ENCODE measurements at regions not wholly inside any gene's neighbourhood (a gene's known extent, or its start where the extent isn't known, plus 50 kb on each side); places are given as distances from the start of the nearest gene placed in this dataset.
"Not testable (repeated sequence)": the region's sequence is repeated elsewhere in the genome, so short reads cannot be mapped to it uniquely, and the experiment has no call there.

DNA sequence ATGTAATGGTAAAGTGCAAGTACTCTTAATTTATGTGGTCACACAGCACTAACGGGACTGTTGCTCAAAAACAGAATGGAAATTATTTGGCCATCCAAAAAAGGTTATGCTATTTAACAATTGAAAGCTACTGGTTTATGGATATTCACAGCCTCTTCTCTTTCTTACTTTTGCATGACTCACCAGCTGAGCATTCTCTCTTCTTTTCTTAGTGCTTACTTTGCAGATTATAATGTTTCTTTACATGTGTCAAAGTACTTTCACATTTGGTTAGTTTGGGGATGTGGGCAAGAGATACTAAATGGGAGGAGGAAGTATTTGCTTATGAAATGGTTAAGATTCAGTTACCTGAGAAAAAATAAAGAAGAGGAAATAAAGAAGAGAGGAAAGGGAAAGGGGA, 610.5 kb downstream of the HTR1B start:
- TF ChIP-seq, protein P1, sequence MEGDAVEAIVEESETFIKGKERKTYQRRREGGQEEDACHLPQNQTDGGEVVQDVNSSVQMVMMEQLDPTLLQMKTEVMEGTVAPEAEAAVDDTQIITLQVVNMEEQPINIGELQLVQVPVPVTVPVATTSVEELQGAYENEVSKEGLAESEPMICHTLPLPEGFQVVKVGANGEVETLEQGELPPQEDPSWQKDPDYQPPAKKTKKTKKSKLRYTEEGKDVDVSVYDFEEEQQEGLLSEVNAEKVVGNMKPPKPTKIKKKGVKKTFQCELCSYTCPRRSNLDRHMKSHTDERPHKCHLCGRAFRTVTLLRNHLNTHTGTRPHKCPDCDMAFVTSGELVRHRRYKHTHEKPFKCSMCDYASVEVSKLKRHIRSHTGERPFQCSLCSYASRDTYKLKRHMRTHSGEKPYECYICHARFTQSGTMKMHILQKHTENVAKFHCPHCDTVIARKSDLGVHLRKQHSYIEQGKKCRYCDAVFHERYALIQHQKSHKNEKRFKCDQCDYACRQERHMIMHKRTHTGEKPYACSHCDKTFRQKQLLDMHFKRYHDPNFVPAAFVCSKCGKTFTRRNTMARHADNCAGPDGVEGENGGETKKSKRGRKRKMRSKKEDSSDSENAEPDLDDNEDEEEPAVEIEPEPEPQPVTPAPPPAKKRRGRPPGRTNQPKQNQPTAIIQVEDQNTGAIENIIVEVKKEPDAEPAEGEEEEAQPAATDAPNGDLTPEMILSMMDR (IDR thresholded peaks at IDR 0.05; ENCODE audit: low read length, missing control alignments): no peak
- no peak overlapping the region for H3K4me3 ChIP-seq (replicated peaks; ENCODE audit: low read depth, low read length)
- peak; percentile 41 for DNase-seq (ENCODE audit: low read depth)

GRCh38 chr6:76849274-76849970, 613.9 kb downstream of the HTR1B start:
- DNase-seq (ENCODE audit: low read depth); H3K4me3 ChIP-seq (replicated peaks; ENCODE audit: low read depth, low read length): not testable (repeated sequence)

- H3K4me3 ChIP-seq (replicated peaks; ENCODE audit: low read depth, low read length): no peak overlapping the region
- TF ChIP-seq, protein P1 (IDR thresholded peaks at IDR 0.05; ENCODE audit: low read length, missing control alignments): no peak
- peak; percentile 21 for DNase-seq (ENCODE audit: low read depth)
Measured at GRCh38 chr6:76843054-76843822, 620.1 kb downstream of the HTR1B start.

GRCh38 chr6:76840865-76841264, 622.4 kb downstream of the HTR1B start:
- TF ChIP-seq, protein P1 (IDR thresholded peaks at IDR 0.05; ENCODE audit: low read length, missing control alignments): no peak
- DNase-seq (ENCODE audit: low read depth): no peak
- H3K4me3 ChIP-seq (replicated peaks; ENCODE audit: low read depth, low read length): no peak overlapping the region

DNA sequence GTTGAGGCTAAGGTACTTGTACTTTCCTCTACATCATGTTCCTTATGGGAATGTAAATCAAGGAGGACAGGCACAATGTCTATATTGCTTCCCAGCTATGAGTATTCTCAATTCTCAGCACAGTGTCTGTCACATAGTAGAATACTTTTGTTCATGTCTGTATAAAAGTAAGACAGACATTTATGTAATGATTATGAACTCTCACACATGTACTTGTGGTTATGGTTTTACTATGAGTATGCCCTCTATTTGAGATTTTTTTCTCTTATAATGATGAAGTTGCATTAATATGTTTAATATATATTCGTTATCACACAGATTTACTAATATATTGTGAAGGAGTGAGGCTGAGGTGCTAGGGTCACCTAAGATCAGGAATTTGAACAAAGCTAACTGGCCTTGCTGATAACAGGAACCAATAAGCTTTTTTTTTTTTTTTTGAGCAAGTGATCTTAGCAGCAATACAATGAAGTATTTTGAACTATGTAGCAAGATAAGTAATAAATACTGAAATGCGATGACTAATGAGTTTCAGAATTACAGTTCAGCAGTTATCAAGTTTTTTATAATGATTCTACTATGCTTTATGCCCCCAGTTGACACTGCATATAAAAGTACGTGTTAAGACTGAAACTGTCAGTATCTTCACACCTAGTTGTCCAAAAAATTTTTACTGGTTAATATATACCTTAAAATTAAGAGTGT, 623.1 kb downstream of the HTR1B start:
- no peak for DNase-seq (ENCODE audit: low read depth)
- no peak overlapping the region for H3K4me3 ChIP-seq (replicated peaks; ENCODE audit: low read depth, low read length)
- TF ChIP-seq, protein P1 (IDR thresholded peaks at IDR 0.05; ENCODE audit: low read length, missing control alignments): no peak

GRCh38 chr6:76839505-76839904, 623.8 kb downstream of the HTR1B start:
- TF ChIP-seq, protein P1 (IDR thresholded peaks at IDR 0.05; ENCODE audit: low read length, missing control alignments): no peak
- no peak for DNase-seq (ENCODE audit: low read depth)
- H3K4me3 ChIP-seq (replicated peaks; ENCODE audit: low read depth, low read length): no peak overlapping the region

- H3K4me3 ChIP-seq (replicated peaks; ENCODE audit: low read depth, low read length): no peak overlapping the region
- TF ChIP-seq, protein P1 (IDR thresholded peaks at IDR 0.05; ENCODE audit: low read length, missing control alignments): no peak
- DNase-seq (ENCODE audit: low read depth): no peak
Measured at GRCh38 chr6:76837564-76837963, 625.7 kb downstream of the HTR1B start.

Measured in fibroblast of pulmonary artery (primary cell).